Retinal pigment epithelial cell (primary cell): ENCODE measurements at regions not wholly inside any gene's neighbourhood (a gene's known extent, or its start where the extent isn't known, plus 50 kb on each side); places are given as distances from the start of the nearest gene placed in this dataset.

Experiments used
- DNase-seq: peaks from one replicate; pipeline ENCODE4 v3.0.0-alpha.2; 2010; ENCODE audit warnings: low read depth
- H3K4me3 ChIP-seq: 2 replicates; pipeline ENCODE4 v1.5.1; 2011; ENCODE audit warnings: mild to moderate bottlenecking, low read length, control low read depth, moderate library complexity
- CTCF ChIP-seq: conservative IDR thresholded peaks from 2 replicates; pipeline ENCODE4 v1.5.1; 2011; ENCODE audit warnings: low read depth, low read length, control low read depth, inconsistent platforms

GRCh38 chr18:30072609-30073385, 969.7 kb downstream of the DSC3 start:
- H3K4me3 ChIP-seq: no peak overlapping the region
- TF ChIP-seq CTCF: no peak
- no peak for DNase-seq

DNA sequence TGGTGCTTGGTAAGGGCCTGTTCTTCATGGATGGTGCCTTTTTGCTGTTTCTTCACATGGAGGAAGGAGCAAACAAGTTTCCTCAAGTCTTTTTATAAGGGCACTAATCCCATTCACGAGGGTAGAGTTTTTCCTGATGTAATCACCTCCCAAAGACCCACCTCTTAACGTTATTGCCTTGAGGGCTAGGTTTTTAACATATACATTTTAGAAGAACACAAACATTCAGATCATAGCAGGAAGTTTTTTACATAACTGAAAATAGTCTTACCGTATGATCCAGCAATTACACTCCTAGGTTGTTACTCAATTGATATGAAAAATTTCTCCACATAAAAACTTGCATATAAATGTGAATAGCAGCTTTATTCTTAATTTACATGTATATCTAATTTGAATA, 976.3 kb downstream of the DSC3 start:
- H3K4me3 ChIP-seq: no peak overlapping the region
- TF ChIP-seq CTCF: no peak
- DNase-seq: no peak

DNA sequence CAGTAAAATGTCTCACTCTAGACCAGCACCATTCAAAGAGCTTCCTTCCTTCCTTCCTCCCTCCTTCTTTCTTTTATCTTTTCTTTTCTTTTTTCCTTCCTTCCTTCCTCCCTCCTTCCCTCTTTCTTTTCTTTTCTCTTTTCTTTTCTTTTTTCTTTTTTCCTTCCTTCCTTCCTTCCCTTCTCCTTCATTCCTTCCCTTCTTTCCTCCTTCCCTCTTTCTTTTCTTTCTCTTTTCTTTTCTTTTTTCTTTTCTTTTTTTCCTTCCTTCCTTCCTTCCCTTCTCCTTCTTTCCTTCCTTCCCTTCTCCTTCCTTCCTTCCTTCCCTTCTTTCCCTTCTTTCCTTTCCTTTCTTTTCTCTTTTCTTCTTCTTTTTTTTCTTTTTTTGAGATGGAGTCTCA, 985.1 kb downstream of the DSC3 start:
- no peak overlapping the region for H3K4me3 ChIP-seq
- TF ChIP-seq CTCF: no peak
- DNase-seq: no peak

DNA sequence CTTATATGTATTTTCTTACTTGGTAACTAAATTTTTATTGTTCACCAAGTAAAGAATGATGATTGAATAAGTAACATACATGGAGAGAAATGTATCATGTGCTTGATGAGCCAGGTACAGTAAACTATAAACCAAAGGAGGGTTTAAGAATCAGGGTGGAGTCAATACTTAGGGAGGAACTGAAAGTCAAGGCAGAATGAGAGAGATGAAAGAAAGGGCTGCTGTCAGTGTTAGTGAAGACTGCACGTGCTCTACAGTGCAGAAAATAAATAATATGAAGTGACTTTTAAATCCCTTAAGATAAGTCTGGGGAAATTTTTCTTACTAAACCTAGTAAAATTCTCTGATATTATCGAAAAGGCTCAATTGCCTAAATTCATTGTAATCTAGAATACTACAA, 986.0 kb downstream of the DSC3 start:
- DNase-seq: no peak
- no peak for TF ChIP-seq CTCF
- no peak overlapping the region for H3K4me3 ChIP-seq

GRCh38 chr18:30044496-30044895, 998.0 kb downstream of the DSC3 start:
- no peak for TF ChIP-seq CTCF
- DNase-seq: no peak
- H3K4me3 ChIP-seq: no peak overlapping the region

GRCh38 chr18:30039201-30039600, 1003.3 kb downstream of the DSC3 start:
- no peak for DNase-seq
- H3K4me3 ChIP-seq: no peak overlapping the region
- no peak for TF ChIP-seq CTCF

- TF ChIP-seq CTCF: no peak
- DNase-seq: no peak
- H3K4me3 ChIP-seq: no peak overlapping the region
These were observed 1007.7 kb downstream of the DSC3 start for GRCh38 chr18:30034818-30035217.
